H1 (cell line): ENCODE measurements at regions not wholly inside any gene's neighbourhood (a gene's known extent, or its start where the extent isn't known, plus 50 kb on each side); places are given as distances from the start of the nearest gene placed in this dataset.
A peak's percentile ranks its signal among the peaks of the same experiment; 100 is the strongest.

Experiments
- CTCF ChIA-PET: fragments of 300-600 bp; sonication (Branson Sonifier 250); formaldehyde crosslinking; loops from one replicate; lab custom pipeline; 2021; ENCODE audit not compliant: partially characterized antibody; lab: Charles Lee
- POLR2A ChIA-PET: fragments of 300-600 bp; sonication (Branson Sonifier 250); formaldehyde crosslinking; loops from one replicate; lab custom pipeline; 2021; ENCODE audit warnings: inconsistent platforms; ENCODE audit not compliant: partially characterized antibody; lab: Charles Lee
- DNase-seq, 2 experiments: peaks; one replicate each; pipeline versions ENCODE4 v3.0.0 to v3.0.0-alpha.2; 2010 to 2022; ENCODE audit warnings: low spot score in 2 of 2, low read depth in 1 of 2, mixed read lengths in 1 of 2
- FAIRE-seq: peaks from 2 replicates; lab custom pipeline; 2011; peaks lifted over from hg19 to GRCh38; lab: Jason Lieb, UNC
- H2AFZ ChIP-seq: 2 replicates; pipeline ENCODE4 v1.8.1; 2012; ENCODE audit warnings: low read length, inconsistent platforms
- H2AK5ac ChIP-seq: 2 replicates; pipeline ENCODE4 v1.6.1; 2013; ENCODE audit warnings: low read depth, low read length
- H2BK120ac ChIP-seq: replicated peaks from 2 replicates; pipeline ENCODE3; 2013; ENCODE audit warnings: low read depth, low read length, inconsistent platforms
- H2BK12ac ChIP-seq: 2 replicates; pipeline ENCODE4 v1.6.1; 2013; ENCODE audit warnings: low read depth, low read length
- H2BK15ac ChIP-seq: 2 replicates; pipeline ENCODE4 v1.6.1; 2013; ENCODE audit warnings: low read length
- H2BK20ac ChIP-seq: 2 replicates; pipeline ENCODE4 v1.6.1; 2013; ENCODE audit warnings: low read length
- H2BK5ac ChIP-seq: 2 replicates; pipeline ENCODE4 v1.6.1; 2013; ENCODE audit warnings: low read depth, low read length
- H3K14ac ChIP-seq: 2 replicates; pipeline ENCODE4 v1.6.1; 2013; ENCODE audit warnings: inconsistent platforms; ENCODE audit not compliant: insufficient read length
- H3K18ac ChIP-seq: 2 replicates; pipeline ENCODE4 v1.6.1; 2013; ENCODE audit warnings: low read length; ENCODE audit errors: extremely low read depth
- H3K23ac ChIP-seq: 2 replicates; pipeline ENCODE4 v1.6.1; 2013; ENCODE audit warnings: inconsistent platforms; ENCODE audit not compliant: insufficient read length
- H3K23me2 ChIP-seq: 2 replicates; pipeline ENCODE4 v1.6.1; 2013; ENCODE audit warnings: low read depth, low read length
- H3K27ac ChIP-seq: 2 replicates; pipeline ENCODE4 v1.6.1; 2011; ENCODE audit warnings: low read depth, low read length, inconsistent platforms
- H3K27me3 ChIP-seq, 4 experiments: replicated peaks in 1 of 4; 1 replicate in 1 of 4; 2 replicates in 3 of 4; pipeline versions ENCODE4 v1.6.1 to v1.8.1; 2011 to 2013; ENCODE audit warnings: low read length in 3 of 4, mild to moderate bottlenecking in 3 of 4, inconsistent platforms in 2 of 4, mixed read lengths in 2 of 4, moderate library complexity in 1 of 4; ENCODE audit not compliant: control insufficient read depth in 3 of 4, insufficient read depth in 3 of 4; ENCODE audit errors: extremely low read depth in 1 of 4
- H3K36me3 ChIP-seq, 4 experiments: 2 replicates each; pipeline versions ENCODE4 v1.6.1 to v1.8.1; 2011 to 2013; ENCODE audit warnings: mild to moderate bottlenecking in 4 of 4, low read length in 3 of 4, moderate library complexity in 2 of 4, control low read depth in 1 of 4, inconsistent platforms in 1 of 4; ENCODE audit not compliant: insufficient read depth in 4 of 4, control insufficient read depth in 2 of 4
- H3K4ac ChIP-seq: replicated peaks from 2 replicates; pipeline ENCODE3; 2013; ENCODE audit warnings: low read length, low read depth, mixed read lengths, inconsistent platforms; ENCODE audit not compliant: insufficient read length
- H3K4me1 ChIP-seq, 4 experiments: replicated peaks in 1 of 4; 1 replicate in 1 of 4; 2 replicates in 3 of 4; pipeline versions ENCODE4 v1.6.1 to v1.8.1; 2011 to 2013; ENCODE audit warnings: low read length in 3 of 4, inconsistent platforms in 2 of 4, mixed read lengths in 1 of 4; ENCODE audit not compliant: insufficient read depth in 4 of 4, control insufficient read depth in 3 of 4
- H3K4me2 ChIP-seq, 2 experiments: 2 replicates each; pipeline versions ENCODE4 v1.6.1 to v1.8.1; 2011 to 2013; ENCODE audit warnings: low read depth in 2 of 2, low read length in 2 of 2, control low read depth in 1 of 2, inconsistent platforms in 1 of 2, mild to moderate bottlenecking in 1 of 2; ENCODE audit not compliant: insufficient read depth in 1 of 2
- H3K4me3 ChIP-seq, 4 experiments: fragments of 200-600, 300-600 bp in 1 of 4; sonication (generic), shearing (Covaris generic), sonication (Bioruptor Twin) in 1 of 4; 2 replicates each; pipeline versions ENCODE4 v1.5.1 to v1.8.1; 2011 to 2016; ENCODE audit warnings: low read length in 4 of 4, low read depth in 3 of 4, control low read depth in 2 of 4, inconsistent platforms in 2 of 4, mild to moderate bottlenecking in 2 of 4, mixed read lengths in 1 of 4, moderate library complexity in 1 of 4; ENCODE audit not compliant: insufficient read depth in 2 of 4; ENCODE audit errors: extremely low read depth in 1 of 4
- H3K56ac ChIP-seq: replicated peaks from 2 replicates; pipeline ENCODE3; 2013; ENCODE audit warnings: low read depth, mild to moderate bottlenecking, mixed read lengths, low read length, inconsistent platforms; ENCODE audit not compliant: insufficient read length
- H3K79me1 ChIP-seq: 2 replicates; pipeline ENCODE4 v1.6.1; 2013; ENCODE audit warnings: low read depth, low read length, control low read depth
- H3K79me2 ChIP-seq, 2 experiments: 2 replicates each; pipeline versions ENCODE4 v1.6.1 to v1.8.1; 2012 to 2013; ENCODE audit warnings: low read length in 2 of 2, mild to moderate bottlenecking in 2 of 2, inconsistent platforms in 1 of 2; ENCODE audit not compliant: insufficient read depth in 2 of 2, control insufficient read depth in 1 of 2
- H3K9ac ChIP-seq, 4 experiments: replicated peaks in 1 of 4; 1 replicate in 1 of 4; 2 replicates in 3 of 4; pipeline versions ENCODE4 v1.6.1 to v1.8.1; 2011 to 2013; ENCODE audit warnings: low read depth in 3 of 4, low read length in 3 of 4, control low read depth in 2 of 4, mild to moderate bottlenecking in 2 of 4, moderate library complexity in 2 of 4, inconsistent platforms in 1 of 4; ENCODE audit errors: extremely low read depth in 1 of 4
- H3K9me3 ChIP-seq, 2 experiments: 2 replicates each; pipeline versions ENCODE4 v1.6.1 to v1.8.1; 2012 to 2013; ENCODE audit warnings: mild to moderate bottlenecking in 2 of 2, moderate library complexity in 2 of 2, control low read depth in 1 of 2, inconsistent platforms in 1 of 2, low read depth in 1 of 2, low read length in 1 of 2, mixed read lengths in 1 of 2; ENCODE audit not compliant: insufficient read depth in 2 of 2
- H4K20me1 ChIP-seq, 2 experiments: replicated peaks in 1 of 2; 2 replicates each; pipeline versions ENCODE3 to v1.8.1; 2011 to 2013; ENCODE audit warnings: inconsistent platforms in 2 of 2, low read length in 2 of 2, mild to moderate bottlenecking in 1 of 2; ENCODE audit not compliant: insufficient read depth in 2 of 2, control insufficient read depth in 1 of 2
- H4K5ac ChIP-seq: 2 replicates; pipeline ENCODE4 v1.6.1; 2013; ENCODE audit warnings: low read length, low read depth, mixed read lengths, inconsistent platforms; ENCODE audit not compliant: insufficient read length
- H4K8ac ChIP-seq: 2 replicates; pipeline ENCODE4 v1.8.0; 2013; ENCODE audit warnings: mild to moderate bottlenecking, moderate library complexity, low read length, inconsistent platforms; ENCODE audit not compliant: insufficient read depth; ENCODE audit errors: extremely low read depth
- H4K91ac ChIP-seq: replicated peaks from 2 replicates; pipeline ENCODE3; 2013; ENCODE audit warnings: low read length, mixed read lengths, inconsistent platforms; ENCODE audit not compliant: insufficient read length
- BACH1 ChIP-seq: IDR thresholded peaks from 2 replicates; pipeline ENCODE4 v1.6.1; 2012; ENCODE audit warnings: low read length, improper control_type of control experiment
- BCL11A ChIP-seq, 2 experiments: IDR thresholded peaks; one replicate each; pipeline ENCODE4 v1.6.1; 2011; ENCODE audit warnings: low read depth in 2 of 2, low read length in 2 of 2, mild to moderate bottlenecking in 2 of 2
- CBX8 ChIP-seq: fragments of 300-800, 300-1000 bp; sonication (generic); IDR thresholded peaks from 2 replicates; pipeline ENCODE4 v1.7.1; 2016; ENCODE audit warnings: low read depth, low read length, borderline replicate concordance
- CTBP2 ChIP-seq: IDR thresholded peaks from 2 replicates; pipeline ENCODE4 v1.7.0; 2011; ENCODE audit warnings: borderline replicate concordance, mild to moderate bottlenecking, moderate library complexity, mixed read lengths, low read length; ENCODE audit not compliant: insufficient read depth, insufficient read length
- FOSL1 ChIP-seq: IDR thresholded peaks from 2 replicates; pipeline ENCODE4 v1.6.1; 2011; ENCODE audit warnings: mild to moderate bottlenecking, low read depth, low read length, moderate library complexity; ENCODE audit not compliant: insufficient read depth
- HDAC2 ChIP-seq, 2 experiments: fragments of 300-600 bp in 1 of 2; sonication (generic) in 1 of 2; IDR thresholded peaks; 2 replicates each; pipeline ENCODE4 v1.6.1; 2011 to 2012; ENCODE audit warnings: low read depth in 2 of 2, low read length in 2 of 2, mild to moderate bottlenecking in 2 of 2, moderate library complexity in 2 of 2, borderline replicate concordance in 1 of 2, inconsistent platforms in 1 of 2
- KDM4A ChIP-seq: IDR thresholded peaks from one replicate; pipeline ENCODE4 v1.7.1; 2012; ENCODE audit warnings: low read depth, mild to moderate bottlenecking, moderate library complexity, low read length, inconsistent platforms; ENCODE audit not compliant: severe bottlenecking
- PHF8 ChIP-seq: fragments of 200-600 bp; sonication (generic); conservative IDR thresholded peaks from 2 replicates; pipeline ENCODE4 v1.7.1; 2012; ENCODE audit warnings: low read depth, mild to moderate bottlenecking, inconsistent platforms, low read length, moderate library complexity
- SP2 ChIP-seq: IDR thresholded peaks from 2 replicates; pipeline ENCODE4 v1.6.1; 2012; ENCODE audit warnings: mild to moderate bottlenecking, low read length, inconsistent platforms
- SUZ12 ChIP-seq: fragments of 200-600 bp; sonication (generic); IDR thresholded peaks from 2 replicates; pipeline ENCODE4 v1.6.1; 2012; ENCODE audit warnings: mild to moderate bottlenecking, inconsistent platforms, low read length, moderate library complexity, mixed read lengths
- TAF1 ChIP-seq: IDR thresholded peaks from 2 replicates; pipeline ENCODE4 v1.6.1; 2011; ENCODE audit warnings: mild to moderate bottlenecking, low read depth, low read length
- TEAD4 ChIP-seq: IDR thresholded peaks from 2 replicates; pipeline ENCODE4 v1.6.1; 2012; ENCODE audit warnings: low read depth, low read length, inconsistent platforms, mixed read lengths
- WGBS, 2 experiments: shearing (Covaris generic) in 1 of 2; methylation state at CpG; one replicate each; pipeline versions ENCODE4 v1.1.6 to v1.1.7; 2013 to 2015; ENCODE audit warnings: low lambda C conversion rate in 2 of 2, mixed read lengths in 2 of 2, inconsistent platforms in 1 of 2, low coverage in 1 of 2, missing lambda C conversion rate in 1 of 2; ENCODE audit not compliant: insufficient replicate concordance in 2 of 2, insufficient coverage in 1 of 2, insufficient read length in 1 of 2; ENCODE audit errors: extremely low coverage in 1 of 2, missing lambda C conversion rate in 1 of 2; 5-methylcytosine and 5-hydroxymethylcytosine counted together

DNA sequence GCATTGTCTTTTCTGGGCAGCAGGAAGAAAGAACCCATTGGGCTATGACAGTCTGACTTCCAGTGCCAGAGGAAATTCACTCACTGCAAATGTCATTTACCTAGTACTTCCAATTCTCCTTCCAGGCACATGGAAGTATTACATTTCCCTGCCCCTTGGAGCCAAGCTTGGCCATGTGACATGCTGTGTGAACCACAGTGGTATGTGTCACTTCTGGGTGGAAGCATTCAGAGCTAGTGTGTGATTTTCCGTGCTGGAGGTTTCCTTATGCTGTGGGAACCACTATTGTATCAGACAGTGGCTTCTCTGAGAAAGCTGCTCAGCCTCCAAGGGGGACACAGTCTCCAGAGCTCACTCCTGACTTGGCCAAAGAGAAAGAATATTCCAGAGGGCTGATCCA is 387.6 kb downstream of the CDC5L start:
- no peak overlapping the region for H2BK120ac ChIP-seq
- no peak overlapping the region for H3K4me2 ChIP-seq
- no peak overlapping the region for H2BK15ac ChIP-seq
- H2BK12ac ChIP-seq, result peak overlapping the region; percentile 88; the same call in 1 of the 2 replicates
- DNase-seq (no peak), FAIRE-seq (no peak)
- H3K79me2 ChIP-seq, result no peaks in the 10 kb centered on the region
- H2AK5ac ChIP-seq, result 0 out of 2 replicates have a peak overlapping the region, but pooled peaks have one; percentile 43
- H3K18ac ChIP-seq, result no peak overlapping the region
- WGBS, 2 experiments, result 100% methylated on average over 1 of the region's 1 CpG; no CpG with 5 or more reads in 1 of the 2 experiments
- ChIA-PET POLR2A (no interaction called here), CTCF (interaction anchor here (0.8 to 1.2 kb wide), 4 partner anchors 9 to 300 kb away, joined by 3 to 4 read pairs (median 4); no protein-coding TSS in a partner anchor)
- 0 out of 4 replicates have a peak, but pooled peaks cover 0 to 2% of the 10 kb centered on the region in 2 experiments for H3K9me3 ChIP-seq
- H3K27ac ChIP-seq, result no peak overlapping the region
- no peaks in the 10 kb centered on the region for H3K27me3 ChIP-seq
- no peak overlapping the region for H2AFZ ChIP-seq
- TF ChIP-seq KDM4A, result no peak
- no peak for TF ChIP-seq SP2
- TF ChIP-seq CBX8, result no peak
- TF ChIP-seq SUZ12, result no peak
- no peak for TF ChIP-seq FOSL1
- no peak for TF ChIP-seq CTBP2
- TF ChIP-seq BCL11A (IDR thresholded peaks at IDR 0.05; ENCODE audit: low read depth in 2 of 2, low read length in 2 of 2), result no peak
- TF ChIP-seq HDAC2 (IDR thresholded peaks at IDR 0.05; ENCODE audit: borderline replicate concordance in 1 of 2, low read depth in 2 of 2, low read length in 2 of 2), result no peak
- no peak for TF ChIP-seq BACH1
- TF ChIP-seq PHF8, result no peak
- no peak for TF ChIP-seq TAF1
- TF ChIP-seq TEAD4, result no peak
- no peak overlapping the region for H4K8ac ChIP-seq
- no peak overlapping the region for H3K23ac ChIP-seq
- H3K23me2 ChIP-seq, result peaks cover 3% of the 10 kb centered on the region; the same call in 1 of the 2 replicates
- H3K4ac ChIP-seq, result no peak overlapping the region
- no peaks in the 10 kb centered on the region for H3K36me3 ChIP-seq
- H3K4me1 ChIP-seq, result peaks cover 4 to 7% (median 5%) of the 10 kb centered on the region in 4 experiments; a peak in 5 of 7 replicates
- H3K4me3 ChIP-seq, result no peak overlapping the region
- H4K91ac ChIP-seq, result peak overlapping the region; percentile 18
- H3K14ac ChIP-seq, result no peak overlapping the region
- no peak overlapping the region; the same call in 1 of the 2 replicates for H2BK5ac ChIP-seq
- peak overlapping the region; percentile 75 for H2BK20ac ChIP-seq
- no peaks in the 10 kb centered on the region for H4K20me1 ChIP-seq
- H3K56ac ChIP-seq, result no peak overlapping the region
- H3K9ac ChIP-seq, result no peak overlapping the region
- H3K79me1 ChIP-seq, result no peaks in the 10 kb centered on the region
- no peak overlapping the region for H4K5ac ChIP-seq
